Stimulated activated CD8-positive, alpha-beta memory T cell treated with anti-CD3 and anti-CD28 coated beads, Interleukin-15, amount 100 ng/mL, for 24 hours (primary cell): ENCODE measurements at regions not wholly inside any gene's neighbourhood (a gene's known extent, or its start where the extent isn't known, plus 50 kb on each side); places are given as distances from the start of the nearest gene placed in this dataset.

Experiments
- DNase-seq: peaks from one replicate; pipeline ENCODE4 v3.0.0-alpha.2; 2020; ENCODE audit warnings: low read depth

DNA sequence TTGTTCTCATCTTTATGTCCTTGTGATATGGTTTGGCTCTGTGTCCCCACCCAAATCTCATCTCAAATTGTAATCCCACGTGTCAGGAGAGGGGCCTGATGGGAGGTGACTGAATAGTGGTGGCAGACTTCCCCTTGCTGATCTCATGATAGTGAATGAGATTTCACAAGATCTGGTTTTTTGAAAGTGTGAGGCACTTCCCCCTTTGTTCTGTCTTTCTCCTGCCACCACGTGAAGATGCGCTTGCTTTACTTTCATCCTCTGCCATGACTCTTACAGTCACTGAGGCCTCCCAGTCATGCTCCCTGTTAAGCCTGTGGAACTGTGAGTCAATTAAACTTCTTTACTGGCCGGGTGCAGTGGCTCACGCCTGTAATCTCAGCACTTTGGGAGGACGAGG lies 161.0 kb downstream of the HERPUD2 start:
- no peak for DNase-seq

DNA sequence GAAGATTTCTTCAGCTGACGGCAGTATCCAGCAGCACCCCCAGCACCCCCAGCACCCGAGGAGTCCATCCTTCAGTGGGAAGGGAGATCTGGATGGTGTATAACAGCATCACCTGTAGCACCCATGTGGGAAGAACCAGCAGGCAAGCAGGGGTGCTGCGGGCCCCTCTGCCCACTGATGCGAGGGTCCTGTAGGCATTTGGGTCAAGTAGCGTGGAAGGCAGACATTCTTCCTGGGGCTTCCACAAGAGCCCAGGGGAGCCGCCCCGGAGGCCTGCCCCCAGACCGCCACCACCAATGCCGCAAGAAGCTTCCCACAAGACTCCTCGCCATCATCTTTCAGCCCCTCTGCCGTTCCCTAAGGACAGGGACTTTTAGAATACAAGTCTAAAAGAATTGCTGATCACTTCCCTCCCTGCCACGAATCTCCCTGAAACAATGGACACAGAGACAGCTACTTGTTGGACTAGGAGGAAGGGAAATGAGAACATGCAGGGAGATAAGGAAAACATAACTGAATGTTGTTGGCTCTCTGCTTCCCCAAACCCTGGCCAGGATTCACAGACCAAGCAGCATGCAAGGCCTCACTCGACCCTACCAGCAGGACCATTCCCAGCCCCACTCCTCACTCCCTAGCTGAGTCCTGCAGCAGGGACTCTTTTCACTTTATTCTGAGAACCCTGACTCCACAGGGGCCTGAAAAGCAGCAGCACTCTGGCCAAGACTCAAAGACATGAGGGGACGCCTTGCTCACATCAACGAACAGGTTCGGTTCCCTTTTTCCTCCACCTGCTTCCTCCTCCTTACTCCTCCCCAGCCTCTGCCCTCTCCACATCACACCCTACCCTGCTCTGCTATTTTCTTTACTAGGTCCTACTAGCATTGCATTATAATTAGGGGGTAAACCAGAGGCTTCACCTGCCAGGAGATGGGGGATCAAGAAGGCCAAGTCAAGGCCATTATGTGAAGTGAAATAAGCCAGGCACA lies 164.5 kb downstream of the HERPUD2 start:
- DNase-seq, result no peak

DNA sequence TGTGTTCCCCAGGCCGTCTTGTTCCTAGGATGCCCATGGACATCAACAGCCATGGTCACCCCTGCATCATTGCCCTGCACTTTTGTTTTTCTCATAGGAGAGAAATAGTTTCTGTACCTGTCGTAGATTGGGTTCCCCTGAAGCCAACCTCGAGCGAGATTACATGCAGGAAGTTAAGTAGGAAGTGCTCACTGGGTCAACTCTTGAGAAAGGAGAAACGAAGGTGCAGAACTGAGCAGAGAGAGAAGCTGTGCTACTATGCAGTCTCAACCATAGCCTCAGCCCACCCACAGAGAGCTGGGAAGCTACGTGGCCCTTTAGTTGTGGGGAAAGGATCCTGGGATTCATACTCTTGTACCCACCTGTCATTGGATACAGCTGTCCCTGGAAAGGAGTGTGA lies 165.2 kb downstream of the HERPUD2 start:
- no peak for DNase-seq

DNA sequence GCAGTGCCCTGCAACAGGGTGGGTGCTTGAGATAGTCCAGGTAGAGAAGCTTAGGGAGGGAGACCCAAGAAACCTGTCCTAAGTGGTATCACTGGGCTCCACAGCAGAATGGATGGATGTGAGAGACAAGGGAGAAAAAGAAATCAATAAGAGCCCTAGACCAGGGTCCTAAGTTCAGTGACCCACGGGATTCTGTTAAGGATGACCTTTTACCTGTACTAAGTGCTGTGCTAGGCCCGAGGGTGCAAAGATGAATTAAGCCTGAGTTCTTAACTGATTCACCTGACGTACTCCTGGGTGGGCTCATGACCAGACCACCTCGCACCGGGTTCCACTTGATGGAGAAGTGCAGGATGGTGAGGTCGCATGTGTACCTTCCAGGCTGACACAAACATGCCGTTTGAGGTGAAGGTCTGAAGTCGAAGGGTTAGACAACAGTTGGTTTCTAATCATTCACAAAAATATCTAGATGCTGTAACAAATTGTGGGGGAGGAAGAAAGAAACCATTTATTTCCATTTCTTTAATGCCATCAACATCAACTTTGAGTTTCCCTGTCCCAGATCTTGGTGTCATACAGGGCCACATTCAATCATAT lies 166.5 kb downstream of the HERPUD2 start:
- no peak for DNase-seq

DNA sequence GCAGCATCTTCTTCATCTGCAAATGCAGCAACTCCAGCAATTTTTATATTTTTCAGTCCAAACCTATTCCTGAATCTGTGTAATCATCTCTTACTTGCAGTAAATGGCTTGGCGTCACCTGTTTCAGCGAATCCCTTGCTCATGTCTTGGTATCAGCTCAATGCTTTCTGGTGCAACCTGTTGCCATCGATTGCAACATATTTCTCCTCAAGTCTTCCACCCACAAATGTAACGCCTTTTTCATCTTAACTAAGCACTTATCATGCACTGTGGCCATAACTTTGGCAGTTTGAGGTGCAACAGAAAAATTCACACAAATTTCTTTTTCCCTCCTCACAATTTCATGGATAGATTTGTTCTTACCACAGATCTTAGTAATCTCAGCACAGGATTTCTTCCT lies 168.3 kb downstream of the HERPUD2 start:
- DNase-seq, result no peak

DNA sequence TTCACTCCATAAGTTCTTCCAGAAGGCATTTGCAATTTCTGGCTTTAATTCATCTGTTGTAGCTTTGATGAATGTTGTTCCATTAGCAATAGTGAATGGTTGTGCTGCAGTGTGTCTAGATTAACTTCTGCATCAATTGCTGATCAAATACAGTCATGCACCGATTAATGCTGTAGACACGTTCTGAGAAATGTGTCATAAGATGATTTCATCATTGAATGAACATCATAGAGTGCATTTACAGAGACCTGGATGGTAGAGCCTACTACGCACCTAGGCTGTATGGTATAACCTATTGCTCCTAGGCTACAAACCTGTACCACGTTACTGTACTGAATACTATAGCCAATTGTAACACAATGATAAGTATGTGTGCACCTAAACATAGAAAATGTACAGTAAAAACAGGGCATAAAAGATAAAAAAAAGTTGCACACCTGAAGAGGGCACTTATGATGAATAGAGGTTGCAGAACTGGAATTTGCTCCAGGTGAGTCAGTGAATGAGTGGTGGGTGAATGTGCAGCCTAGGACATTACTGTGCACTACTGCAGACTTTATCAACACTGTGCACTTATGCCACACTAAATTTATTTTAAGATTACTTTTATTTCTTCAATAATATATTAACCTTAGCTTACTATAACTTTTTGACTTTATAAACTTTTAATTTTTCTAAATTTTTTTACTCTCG lies 170.7 kb downstream of the HERPUD2 start:
- DNase-seq, result no peak

DNA sequence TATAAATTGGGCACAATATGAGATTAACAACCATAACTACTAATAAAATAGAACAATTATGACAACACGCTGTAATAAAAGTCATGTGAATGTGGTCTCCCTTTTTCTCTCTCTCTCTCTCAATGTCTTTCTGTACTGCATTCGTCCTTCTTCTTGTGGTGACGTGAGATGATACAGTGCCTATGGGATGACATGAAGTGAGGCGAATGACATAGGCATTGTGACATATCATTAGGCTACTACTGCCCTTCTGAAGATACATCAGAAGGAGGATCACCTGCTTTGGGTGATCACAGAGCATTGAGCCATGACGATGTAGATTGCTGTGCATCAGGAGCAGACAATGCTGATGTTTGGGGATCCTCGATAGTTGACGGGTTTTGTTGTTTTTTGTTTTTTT lies 171.6 kb downstream of the HERPUD2 start:
- no peak for DNase-seq

DNA sequence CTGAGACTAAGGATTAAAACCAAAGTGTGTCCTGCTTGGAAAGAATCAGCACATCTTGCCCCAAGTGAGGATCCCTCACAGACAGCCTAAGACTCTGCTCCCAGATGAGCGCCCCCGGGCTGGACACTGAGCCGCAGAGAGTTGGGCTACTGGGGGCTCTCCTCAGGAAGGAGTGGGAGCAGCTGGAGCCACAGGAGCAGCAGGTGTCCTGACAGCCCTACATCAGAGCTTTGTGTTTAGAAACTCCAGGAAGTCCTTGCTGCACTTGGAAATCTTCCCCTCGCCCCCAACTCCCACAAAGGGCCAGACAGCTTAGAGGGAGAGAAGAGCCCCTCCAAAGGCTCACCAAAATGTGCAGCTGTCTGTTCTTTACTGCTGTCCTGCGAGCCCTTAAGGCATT lies 172.2 kb downstream of the HERPUD2 start:
- no peak for DNase-seq

DNA sequence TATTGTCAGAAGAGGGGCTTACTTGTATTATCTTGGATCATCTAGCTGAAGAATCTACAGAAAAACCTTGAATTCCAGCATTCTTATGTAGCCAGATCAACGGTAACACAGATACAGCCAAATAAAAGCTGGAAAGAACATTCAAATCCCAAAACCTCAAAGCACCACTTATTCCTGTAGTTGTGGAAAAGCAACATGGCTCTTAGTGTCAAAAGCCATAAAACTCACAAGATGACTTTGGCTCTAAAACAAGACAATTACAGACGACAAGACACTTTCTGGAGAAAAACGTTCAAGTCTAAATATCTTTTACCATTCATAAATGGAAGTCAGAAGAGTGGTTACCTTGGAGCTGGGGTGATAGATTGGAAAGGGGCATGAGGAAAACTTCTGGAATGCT lies 173.0 kb downstream of the HERPUD2 start:
- DNase-seq, result no peak

DNA sequence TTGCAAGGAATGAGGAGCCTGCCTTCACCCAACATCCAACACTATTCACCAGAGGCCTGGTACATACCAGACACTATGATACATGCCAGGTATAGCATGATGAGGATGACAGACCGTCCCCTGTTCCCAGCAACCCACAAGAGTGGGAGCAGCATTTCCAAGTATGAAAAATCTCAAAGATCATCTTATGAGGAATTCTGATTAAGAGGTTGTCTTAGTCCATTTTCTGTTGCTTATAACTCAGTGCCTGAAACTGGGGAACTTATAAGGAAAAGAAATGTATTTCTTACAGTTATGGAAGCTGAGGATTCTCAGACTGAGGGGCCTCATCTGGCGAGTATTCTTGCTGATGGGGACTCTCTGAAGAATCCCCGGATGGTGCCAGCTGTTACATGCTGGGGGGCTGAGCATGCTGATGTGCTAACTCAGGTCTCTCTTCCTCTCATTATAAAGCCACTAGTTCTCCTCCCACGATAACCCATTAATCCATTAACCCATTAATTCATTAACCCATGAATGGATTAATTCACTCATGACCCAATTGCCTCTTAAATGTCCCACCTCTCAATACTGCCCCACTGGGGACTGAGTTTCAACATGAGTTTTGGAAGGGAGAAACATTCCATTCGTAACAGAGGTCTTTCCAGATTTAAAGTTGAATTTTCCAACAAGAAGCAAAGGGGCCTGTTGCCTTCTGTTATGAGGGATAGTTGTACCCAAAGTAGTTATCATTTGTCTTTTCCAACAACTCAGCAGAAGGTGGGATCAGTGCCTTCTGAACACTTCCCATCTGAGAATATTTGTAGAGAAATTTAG lies 173.9 kb downstream of the HERPUD2 start:
- no peak for DNase-seq

DNA sequence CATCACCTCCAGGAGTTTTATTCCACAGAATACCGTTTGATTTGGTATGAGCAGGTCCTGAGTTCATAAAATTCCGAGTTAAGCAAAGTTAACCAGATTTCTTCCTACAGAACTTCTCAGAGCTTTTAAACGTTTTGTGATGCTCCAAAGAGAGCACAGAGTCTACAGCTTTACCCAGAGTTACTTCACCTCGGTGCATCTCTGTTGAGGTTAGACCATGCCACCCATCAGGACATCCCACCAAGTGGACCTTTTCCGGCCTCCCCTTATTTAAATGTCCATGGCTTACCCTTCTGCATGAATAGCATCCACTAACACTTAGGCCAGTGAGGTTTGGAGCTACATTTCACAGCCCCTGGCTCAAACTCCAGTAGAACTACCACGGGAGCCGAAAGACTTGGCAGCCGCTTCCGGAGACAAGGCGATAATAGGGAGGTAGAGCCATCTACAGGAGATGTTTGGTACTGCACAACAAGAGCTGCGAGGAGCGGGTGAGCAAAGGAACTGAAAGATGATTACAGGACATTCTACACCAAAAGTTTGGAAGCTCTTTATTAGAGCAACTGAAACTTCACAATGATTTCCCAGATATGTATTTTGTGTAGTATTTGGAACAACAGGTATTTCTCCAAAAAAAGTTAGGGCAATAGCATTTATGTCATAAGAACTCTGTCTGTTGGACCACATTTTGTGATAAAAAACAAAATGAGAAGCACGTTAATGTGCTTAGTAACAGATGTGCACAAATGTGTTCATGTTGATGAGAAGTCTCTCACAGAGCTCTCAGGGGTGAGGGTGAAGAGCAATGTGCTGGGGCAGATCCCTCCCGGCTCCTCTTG lies 174.7 kb downstream of the HERPUD2 start:
- no peak for DNase-seq

DNA sequence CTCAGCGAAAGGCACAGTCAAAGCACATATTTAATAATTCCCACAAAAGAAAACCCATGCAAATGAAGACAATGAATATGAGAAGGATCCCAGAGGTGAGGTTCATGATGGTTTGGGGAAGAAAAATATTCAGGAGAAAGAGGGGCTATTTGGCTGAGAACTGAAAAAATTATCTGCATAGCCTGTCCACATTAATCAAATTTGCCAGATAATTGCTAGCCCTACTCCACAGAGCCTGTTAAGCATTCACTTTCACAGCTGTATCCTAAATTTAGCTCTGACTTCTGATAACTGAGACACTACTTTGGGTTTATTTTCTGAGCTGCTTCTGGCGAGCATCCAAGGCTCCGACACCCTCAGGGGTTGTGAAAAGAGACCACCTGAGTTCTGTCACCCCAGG lies 176.2 kb downstream of the HERPUD2 start:
- DNase-seq, result no peak

DNA sequence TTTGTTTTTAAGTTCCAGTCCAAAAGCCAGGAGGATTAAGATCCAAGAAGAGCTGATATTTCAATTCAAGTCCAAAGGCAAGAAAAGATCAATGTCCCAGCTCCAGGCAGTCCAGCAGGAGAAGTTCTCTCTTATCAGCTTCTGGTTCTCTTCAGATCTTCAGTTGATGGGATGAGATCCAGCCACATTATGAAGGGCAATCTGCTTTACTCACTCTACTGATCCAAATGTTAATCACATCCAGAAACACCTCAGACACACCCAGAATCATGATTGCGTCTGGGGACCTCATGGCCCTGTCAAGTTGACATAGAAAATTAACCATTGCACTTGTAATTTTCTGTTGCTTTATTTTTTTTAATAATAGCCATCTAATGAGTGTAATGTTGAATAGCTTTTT lies 178.4 kb downstream of the HERPUD2 start:
- DNase-seq, result no peak

DNA sequence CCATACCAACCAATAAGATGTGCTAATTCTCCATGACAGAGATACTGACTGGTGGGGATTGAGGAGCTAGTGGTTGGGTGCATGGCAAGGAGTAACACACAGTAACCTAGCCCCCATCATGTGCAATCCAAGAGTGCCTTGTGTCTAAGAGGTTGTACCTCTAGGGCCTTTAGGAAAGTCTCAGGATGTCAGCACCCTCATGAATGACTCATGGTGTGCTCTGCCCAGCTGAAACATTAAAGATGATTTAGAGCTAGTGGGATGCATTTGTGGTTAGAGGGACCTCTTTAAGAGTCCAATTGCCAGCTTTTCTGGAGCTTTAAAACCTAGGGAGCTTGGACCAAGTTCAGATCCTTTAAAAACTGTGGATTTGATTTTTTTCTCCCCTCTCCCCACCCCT lies 181.1 kb downstream of the HERPUD2 start:
- DNase-seq, result no peak

DNA sequence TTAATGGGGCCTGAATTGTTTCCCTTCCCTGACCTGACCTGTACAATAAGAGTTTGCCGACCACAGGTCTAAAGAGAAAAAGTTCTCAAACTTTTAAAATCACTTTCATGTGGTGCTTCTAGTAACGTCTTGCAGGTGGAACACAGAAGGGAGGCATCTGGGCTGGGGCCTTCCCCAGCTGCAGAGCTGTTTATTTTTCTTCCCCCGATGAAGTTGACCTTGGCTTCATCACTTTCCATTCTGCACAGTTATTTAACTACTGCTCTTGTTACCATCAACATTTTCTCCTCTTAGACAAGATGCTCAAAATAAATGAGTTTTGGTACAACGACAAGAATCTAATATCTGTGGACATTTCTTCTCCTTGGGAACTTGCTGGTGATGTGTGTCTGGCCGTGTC lies 181.7 kb downstream of the HERPUD2 start:
- DNase-seq, result no peak

DNA sequence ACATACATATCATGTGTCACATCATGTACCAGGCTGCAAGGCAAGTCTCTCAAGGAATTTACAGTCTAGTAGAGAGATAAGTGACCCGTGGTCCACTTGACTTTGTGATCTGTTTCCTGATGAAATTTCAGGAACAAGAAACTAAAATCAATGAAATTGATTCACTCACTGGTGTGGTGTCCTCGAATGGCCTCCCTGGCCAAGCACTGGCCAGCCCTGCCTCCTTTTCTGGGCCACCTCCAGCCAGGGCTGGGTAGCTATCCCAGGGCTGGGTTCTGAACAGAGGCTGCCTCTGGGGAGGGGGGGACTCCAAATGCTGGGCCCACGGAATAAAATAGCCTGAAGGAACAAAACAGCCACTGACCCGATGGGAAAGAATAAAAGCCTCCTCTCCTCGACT lies 182.2 kb downstream of the HERPUD2 start:
- DNase-seq, result no peak

DNA sequence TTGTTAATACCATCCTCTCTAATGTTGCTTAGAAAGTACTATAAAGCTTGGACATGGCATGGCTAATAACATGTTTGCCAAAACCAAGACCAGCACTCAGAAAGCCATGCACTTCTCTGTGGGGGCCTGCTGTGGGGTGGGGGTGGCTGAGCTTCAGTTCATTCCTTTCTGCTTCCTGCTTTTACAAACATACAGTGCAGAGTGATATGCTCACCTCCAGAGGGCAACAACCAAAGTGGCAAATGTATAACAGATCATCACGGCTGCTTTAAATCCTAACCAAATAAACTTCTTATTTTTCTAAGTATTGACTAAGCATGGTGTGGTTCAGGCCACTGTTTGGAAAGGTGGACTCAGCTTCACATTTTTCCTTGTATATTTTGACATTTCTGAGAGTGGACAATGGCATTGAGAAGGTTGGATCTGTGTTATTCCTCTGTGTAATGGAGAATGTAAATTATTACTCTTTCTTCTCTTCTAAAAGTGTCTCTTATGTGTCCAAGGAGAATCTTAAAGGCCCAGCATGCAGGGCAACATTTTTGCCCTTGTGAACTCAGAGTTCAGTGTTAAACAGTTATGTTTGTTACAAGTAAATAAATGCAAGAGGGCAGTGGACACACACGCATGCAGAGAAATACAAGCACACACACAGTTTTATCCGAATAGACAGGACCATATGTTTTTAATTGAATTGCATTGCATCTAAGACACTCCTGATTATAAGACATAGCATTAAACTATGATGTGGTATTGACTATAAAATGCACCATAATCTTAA lies 186.1 kb downstream of the HERPUD2 start:
- no peak for DNase-seq

DNA sequence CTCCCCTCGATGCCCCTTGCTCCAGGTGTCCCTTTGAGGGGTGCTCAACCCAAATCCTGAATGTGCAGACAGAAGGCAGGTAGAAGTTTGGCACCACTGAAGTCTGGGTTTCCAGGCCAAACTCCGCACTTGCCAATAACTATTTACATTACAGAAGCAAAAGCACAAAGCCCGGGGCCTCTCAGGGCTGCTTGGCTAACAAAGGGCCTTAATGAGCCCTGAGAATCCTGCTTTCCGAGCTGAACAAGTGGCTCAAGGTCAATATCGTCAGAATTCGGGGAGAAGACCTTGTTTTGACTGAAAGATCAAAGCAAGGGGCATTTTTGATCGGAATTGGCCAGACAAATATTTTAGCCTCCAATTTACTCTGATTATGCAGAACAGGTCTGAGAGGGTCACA lies 189.9 kb downstream of the HERPUD2 start:
- no peak for DNase-seq

DNA sequence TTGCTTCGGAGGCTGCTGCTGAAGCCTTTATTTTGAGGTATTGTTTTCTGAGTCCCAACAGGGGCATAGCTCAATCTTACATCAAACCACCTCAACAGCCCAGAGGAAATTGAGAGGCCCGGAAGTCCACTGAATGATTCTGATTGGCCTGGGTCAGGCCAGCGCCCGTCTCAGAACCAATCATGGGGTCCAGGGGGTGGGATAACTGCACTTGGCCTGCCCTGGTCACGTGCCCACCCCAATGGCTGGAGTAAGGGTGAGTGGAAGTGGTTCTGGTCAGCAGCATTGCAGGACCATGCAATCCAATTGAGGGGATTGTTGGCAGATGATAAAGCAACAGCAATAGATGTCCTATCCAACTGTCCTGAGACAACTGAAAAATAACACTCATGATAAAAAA lies 190.6 kb downstream of the HERPUD2 start:
- no peak for DNase-seq

DNA sequence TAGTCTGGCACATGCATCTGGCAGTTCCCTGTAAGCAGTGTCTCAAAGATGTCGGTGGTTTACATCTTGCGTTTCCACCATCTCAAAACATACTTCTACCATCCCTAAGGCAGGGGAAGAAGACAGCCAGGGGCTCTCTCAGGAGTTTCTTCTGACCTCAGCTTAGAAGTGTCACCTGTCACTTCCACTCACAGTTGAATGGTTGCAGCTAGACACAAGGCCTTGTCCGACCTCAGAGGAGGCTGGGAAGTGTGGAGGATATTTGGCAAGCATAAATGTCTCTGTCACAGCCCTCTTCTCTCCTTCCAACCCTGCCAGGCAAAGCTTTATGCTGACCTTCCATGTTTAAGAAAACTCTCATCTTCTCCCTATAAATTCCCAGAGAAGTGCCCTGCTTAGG lies 193.3 kb downstream of the HERPUD2 start:
- DNase-seq, result no peak
